AG08395 (cell line): ENCODE measurements at regions not wholly inside any gene's neighbourhood (a gene's known extent, or its start where the extent isn't known, plus 50 kb on each side); places are given as distances from the start of the nearest gene placed in this dataset.
A peak's percentile ranks its signal among the peaks of the same experiment; 100 is the strongest.

Experiments used
- DNase-seq: peaks from one replicate; pipeline ENCODE4 v3.0.0; 2012; ENCODE audit warnings: mixed read lengths, low spot score

GRCh38 chr1:84090447-84091245 is 53.4 kb upstream of the PRKACB start:
- no peak for DNase-seq

GRCh38 chr1:84089867-84090266 is 54.2 kb upstream of the PRKACB start:
- DNase-seq, result no peak

DNA sequence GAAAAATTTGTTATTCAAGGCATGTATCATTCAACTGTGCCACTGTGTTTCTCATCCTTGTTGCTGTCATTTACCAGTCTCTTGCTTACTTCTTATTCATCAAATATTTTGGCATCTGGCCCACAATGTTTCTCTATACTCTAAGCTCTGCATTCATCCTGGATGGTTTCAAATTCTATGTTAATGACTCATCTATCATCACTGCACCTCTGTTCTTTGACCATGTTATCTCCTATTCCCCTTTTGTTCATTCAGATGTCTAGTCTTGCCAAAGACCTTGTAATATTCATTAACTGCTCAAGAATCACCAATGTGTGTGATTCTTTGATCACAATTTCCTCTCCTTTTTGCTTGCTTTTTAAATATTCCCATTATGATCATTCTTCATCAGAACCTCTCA is 54.6 kb upstream of the PRKACB start:
- DNase-seq, result no peak

DNA sequence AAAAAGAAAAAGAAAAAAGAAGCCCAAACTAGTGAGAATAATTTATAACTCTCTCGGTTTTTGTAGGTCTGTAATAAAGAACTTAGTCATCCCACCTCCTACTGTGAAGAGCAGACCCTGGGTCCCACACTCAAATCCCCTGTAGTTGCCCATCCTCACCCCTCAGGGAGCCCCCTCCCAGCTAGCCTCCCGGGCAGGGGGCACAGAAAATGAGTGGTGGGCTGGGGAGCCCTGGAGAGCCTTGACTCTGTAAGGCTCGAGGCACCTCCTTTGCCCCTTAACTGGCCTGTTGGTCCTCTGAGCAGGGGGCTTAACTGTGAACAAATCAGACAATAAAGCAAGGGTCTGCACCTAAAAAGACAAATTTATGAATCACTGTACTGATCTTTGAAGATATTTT is 57.5 kb upstream of the PRKACB start:
- no peak for DNase-seq

GRCh38 chr1:84086189-84086588 is 57.9 kb upstream of the PRKACB start:
- no peak for DNase-seq

DNA sequence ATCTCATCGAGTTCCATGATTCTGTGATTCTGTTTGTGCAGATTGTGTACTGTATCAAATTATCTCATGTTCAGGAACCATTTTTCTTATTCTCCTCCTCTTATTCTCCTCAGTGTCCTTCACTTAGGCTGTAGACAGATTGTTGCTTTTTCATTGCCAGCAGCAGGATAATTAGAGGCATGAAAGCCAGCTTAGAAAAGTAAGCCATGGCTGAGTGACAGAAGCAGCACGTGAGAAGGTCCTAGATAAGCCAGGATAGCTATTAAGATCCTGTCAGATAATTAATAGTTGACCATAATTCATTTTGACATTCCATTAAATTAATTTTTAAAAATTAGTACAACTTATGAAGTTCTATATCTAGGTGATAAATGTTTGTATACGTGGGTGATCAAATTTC is 60.8 kb upstream of the PRKACB start:
- DNase-seq, result no peak

GRCh38 chr1:84078842-84079202 is 65.2 kb upstream of the PRKACB start:
- no peak for DNase-seq

DNA sequence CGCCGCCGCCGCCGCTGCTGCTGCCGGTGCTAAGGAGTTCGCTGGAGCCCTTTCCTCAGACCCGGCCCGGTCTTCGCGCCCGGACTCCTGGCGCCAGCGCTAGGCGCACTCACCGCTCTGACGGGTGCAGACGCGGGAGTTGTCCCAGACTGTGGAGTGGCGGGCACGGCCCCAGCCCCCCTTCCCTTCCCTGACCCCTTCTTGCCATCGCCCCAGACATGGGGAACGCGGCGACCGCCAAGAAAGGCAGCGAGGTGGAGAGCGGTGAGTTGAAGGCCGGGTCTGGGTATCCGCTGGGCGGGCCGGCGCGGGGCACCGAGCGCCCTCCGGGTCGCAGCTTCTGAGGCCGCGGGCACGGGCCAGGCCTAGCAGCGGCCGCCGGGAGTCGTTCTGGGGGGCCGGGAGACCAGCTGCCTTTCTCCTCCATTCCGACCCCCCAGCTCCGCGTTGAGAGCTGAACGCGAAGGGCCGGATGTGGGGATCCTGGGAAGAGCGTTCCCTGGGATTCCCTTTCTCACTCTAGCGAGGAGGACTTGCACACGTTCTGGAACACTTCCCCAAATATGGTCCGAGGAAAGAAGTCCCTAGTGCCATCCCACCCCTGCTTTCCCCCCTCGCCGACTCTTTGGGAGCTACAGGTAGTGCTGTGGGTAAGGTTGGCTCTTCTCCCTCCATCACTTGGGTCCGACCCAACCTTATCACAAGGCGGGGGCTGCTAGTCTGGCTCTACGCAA is 65.8 kb upstream of the PRKACB start:
- peak; percentile 19 for DNase-seq

DNA sequence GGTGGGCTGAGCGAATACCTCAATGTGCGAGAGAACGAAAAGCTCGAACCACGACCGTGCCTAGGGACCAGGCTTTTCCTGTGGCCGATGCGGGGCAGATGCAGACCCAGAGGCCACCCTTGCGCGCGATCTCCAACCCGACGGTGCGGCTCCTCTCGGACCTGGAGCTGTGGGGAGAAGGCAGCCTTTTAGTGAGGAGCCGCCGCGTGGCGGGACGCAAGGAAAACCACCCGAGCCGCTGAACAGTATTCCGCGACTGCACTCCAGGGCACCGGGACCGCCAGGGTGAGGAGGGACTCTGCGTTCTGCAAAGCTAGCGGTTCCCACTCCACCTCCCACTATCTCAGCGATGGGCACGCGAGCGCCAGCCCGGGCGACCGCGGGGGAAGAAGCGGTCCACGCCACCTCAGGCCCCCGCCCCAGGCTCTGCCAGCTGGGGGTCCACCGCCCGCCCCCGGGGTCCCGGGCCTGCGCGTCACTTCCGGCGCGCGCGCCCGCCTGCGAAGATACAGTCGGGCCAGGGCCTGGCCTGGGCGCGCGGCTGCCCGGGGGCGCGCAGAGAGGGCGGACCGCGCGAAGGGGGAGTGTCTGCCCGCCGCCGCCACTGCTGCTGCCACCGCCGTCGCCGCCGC is 66.5 kb upstream of the PRKACB start:
- peak; percentile 91 for DNase-seq

DNA sequence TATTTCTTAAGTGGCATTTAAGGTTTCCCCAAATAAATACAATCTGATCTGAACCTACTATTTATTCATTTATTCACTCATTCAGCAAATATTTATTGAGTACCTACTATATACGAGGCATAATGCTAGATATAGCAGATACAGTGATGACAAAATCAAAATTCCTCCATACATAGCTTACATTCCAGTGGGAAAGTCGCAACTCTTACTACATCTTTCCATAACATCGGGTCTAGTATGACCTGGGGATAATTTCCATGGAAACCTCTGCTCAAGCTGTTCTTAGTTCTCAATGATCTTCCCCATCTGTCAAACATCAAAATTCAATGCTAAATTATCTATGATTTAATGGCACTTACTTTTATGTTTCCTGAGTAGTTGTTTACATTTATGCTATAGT is 70.8 kb upstream of the PRKACB start:
- no peak for DNase-seq

GRCh38 chr1:84069236-84069845 is 70.4 kb upstream of the TTLL7 start:
- no peak for DNase-seq

DNA sequence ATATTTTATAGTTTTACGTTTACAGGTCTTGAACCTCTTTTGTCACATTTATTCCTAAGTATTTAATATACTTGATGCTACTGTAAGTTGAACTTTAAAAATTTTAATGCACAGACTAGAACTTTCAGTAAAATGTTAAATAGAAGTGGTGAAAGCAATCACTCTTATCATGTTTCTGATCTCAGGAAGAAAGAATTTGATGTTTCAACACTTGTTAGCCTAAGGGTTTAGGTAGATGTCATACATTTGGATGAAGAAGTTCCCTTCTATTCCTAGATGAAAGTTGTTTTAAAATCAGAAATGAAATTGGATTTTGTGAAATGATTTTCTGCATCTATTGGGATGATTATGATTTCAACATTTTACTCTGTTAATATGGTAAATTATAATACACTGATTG is 63.6 kb upstream of the TTLL7 start:
- no peak for DNase-seq

GRCh38 chr1:84061336-84061735 is 62.4 kb upstream of the TTLL7 start:
- DNase-seq, result no peak

DNA sequence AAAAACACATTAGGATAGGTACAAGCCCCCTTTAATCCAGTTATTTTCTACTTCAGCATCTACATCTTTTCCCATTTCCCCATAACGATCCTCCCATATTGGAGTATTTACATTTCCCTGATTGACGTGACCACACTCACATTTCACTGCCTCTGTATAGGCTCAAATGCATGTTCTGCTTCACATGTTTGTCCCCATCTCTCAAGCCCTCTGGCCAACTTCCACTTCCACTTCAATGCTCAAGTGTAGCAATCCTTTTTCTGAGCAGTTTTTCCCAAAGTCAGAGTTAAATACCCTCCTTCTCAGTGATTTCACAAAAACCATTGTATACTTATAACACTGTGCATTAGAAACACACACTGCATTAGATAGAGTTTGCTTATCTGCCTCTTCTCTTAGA is 61.8 kb upstream of the TTLL7 start:
- no peak for DNase-seq

GRCh38 chr1:84048820-84049219 is 49.9 kb upstream of the TTLL7 start:
- DNase-seq, result no peak
